Glutamatergic neuron (in vitro differentiated cells): ENCODE measurements at regions not wholly inside any gene's neighbourhood (a gene's known extent, or its start where the extent isn't known, plus 50 kb on each side); places are given as distances from the start of the nearest gene placed in this dataset.

Experiments
- DNase-seq: peaks from one replicate; pipeline ENCODE4 v3.0.0; 2022
- H3K27ac Mint-ChIP-seq: one replicate; pipeline ENCODE4 v1.8.0; 2020; ENCODE audit warnings: mild to moderate bottlenecking, mixed read lengths, inconsistent platforms; ENCODE audit not compliant: unreplicated experiment
- H3K27me3 Mint-ChIP-seq: one replicate; pipeline ENCODE4 v1.8.0; 2020; ENCODE audit warnings: mild to moderate bottlenecking, moderate library complexity, mixed read lengths, inconsistent platforms; ENCODE audit not compliant: unreplicated experiment
- H3K36me3 Mint-ChIP-seq: one replicate; pipeline ENCODE4 v1.8.0; 2020; ENCODE audit warnings: mild to moderate bottlenecking, mixed read lengths, inconsistent platforms; ENCODE audit not compliant: unreplicated experiment
- H3K4me1 Mint-ChIP-seq: one replicate; pipeline ENCODE4 v1.8.0; 2020; ENCODE audit warnings: mild to moderate bottlenecking, low read depth, mixed read lengths, inconsistent platforms; ENCODE audit not compliant: unreplicated experiment
- H3K4me3 Mint-ChIP-seq: one replicate; pipeline ENCODE4 v1.8.0; 2020; ENCODE audit warnings: mild to moderate bottlenecking, mixed read lengths, inconsistent platforms; ENCODE audit not compliant: unreplicated experiment
- H3K9me3 Mint-ChIP-seq: one replicate; pipeline ENCODE4 v1.8.0; 2020; ENCODE audit warnings: mild to moderate bottlenecking, moderate library complexity, mixed read lengths, inconsistent platforms; ENCODE audit not compliant: unreplicated experiment
- CTCF ChIP-seq: fragments of 200-600 bp; sonication (generic); IDR thresholded peaks from one replicate; pipeline ENCODE4 v1.5.0; 2021; ENCODE audit not compliant: partially characterized antibody, unreplicated experiment

- no peak overlapping the region for H3K4me3 Mint-ChIP-seq
- H3K4me1 Mint-ChIP-seq: peaks cover 30% of the 10 kb centered on the region
These were observed 67.9 kb upstream of the PUDP start for GRCh38 chrX:7215842-7216241.

DNA sequence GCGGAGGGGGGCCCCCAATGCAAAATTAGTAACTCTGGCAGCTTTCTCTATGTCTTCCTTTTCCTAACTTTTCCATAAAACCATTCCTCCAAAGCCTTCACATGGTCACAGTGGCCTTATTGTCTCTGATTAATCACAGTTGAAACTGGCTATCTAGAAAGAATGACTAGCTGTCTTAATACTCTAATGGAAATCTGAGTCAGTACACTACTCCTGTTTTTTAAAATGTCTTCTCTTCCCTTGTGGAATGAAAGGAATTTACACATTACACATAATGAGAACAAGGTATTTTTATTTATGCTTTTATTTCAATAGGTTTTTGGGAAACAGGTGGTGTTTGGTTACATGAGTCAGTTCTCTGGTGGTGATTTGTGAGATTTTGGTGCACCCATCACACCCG, 66.3 kb upstream of the PUDP start:
- TF ChIP-seq CTCF: no peak
- H3K4me3 Mint-ChIP-seq: no peak overlapping the region
- no peaks in the 10 kb centered on the region for H3K36me3 Mint-ChIP-seq
- DNase-seq: no peak
- peaks cover 21% of the 10 kb centered on the region for H3K4me1 Mint-ChIP-seq
- H3K27me3 Mint-ChIP-seq: no peaks in the 10 kb centered on the region
- no peak overlapping the region for H3K27ac Mint-ChIP-seq
- peaks cover 2% of the 10 kb centered on the region for H3K9me3 Mint-ChIP-seq

More at GRCh38 chrX:7215842-7216241, 67.9 kb upstream of the PUDP start:
- no peaks in the 10 kb centered on the region for H3K36me3 Mint-ChIP-seq
- no peak for DNase-seq
- H3K27ac Mint-ChIP-seq: peak overlapping the region; percentile 40
- no peak for TF ChIP-seq CTCF
- peaks cover 9% of the 10 kb centered on the region for H3K9me3 Mint-ChIP-seq
- no peaks in the 10 kb centered on the region for H3K27me3 Mint-ChIP-seq

GRCh38 chrX:7205037-7205577, 57.2 kb upstream of the PUDP start:
- Mint-ChIP-seq H3K36me3 (no peaks in the 10 kb centered on the region), H3K4me3 (no peak overlapping the region), H3K4me1 (no peaks in the 10 kb centered on the region), H3K9me3 (no peaks in the 10 kb centered on the region), H3K27me3 (no peaks in the 10 kb centered on the region), H3K27ac (no peak overlapping the region)
- no peak for TF ChIP-seq CTCF
- DNase-seq: no peak

GRCh38 chrX:7204619-7205018, 56.7 kb upstream of the PUDP start:
- Mint-ChIP-seq H3K36me3 (no peaks in the 10 kb centered on the region), H3K9me3 (no peaks in the 10 kb centered on the region), H3K4me3 (no peak overlapping the region), H3K27ac (no peak overlapping the region), H3K4me1 (no peaks in the 10 kb centered on the region), H3K27me3 (no peaks in the 10 kb centered on the region)
- no peak for TF ChIP-seq CTCF
- no peak for DNase-seq

DNA sequence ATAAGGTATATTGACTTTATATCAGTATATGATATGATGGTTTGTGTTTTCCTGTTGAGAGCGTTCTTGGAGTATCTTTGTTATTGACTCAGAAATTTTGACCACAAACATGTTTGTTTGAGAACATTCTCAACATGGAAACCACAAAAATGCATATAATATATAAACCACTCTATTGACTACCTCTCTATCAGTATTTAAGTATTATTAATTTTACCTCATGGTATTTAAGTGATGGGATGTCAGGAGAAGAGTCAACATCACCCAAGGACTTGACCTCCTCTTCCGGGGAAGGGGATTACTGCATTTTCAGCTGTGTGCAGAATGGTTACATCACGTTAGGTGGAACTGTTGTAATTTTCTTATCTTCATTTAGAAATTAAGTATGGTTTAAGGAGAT, 54.3 kb upstream of the PUDP start:
- DNase-seq: no peak
- Mint-ChIP-seq H3K4me3 (no peak overlapping the region), H3K27me3 (no peaks in the 10 kb centered on the region), H3K9me3 (no peaks in the 10 kb centered on the region), H3K27ac (no peak overlapping the region), H3K4me1 (no peaks in the 10 kb centered on the region), H3K36me3 (no peaks in the 10 kb centered on the region)
- TF ChIP-seq CTCF: no peak
